GM12878 (cell line): ENCODE measurements at regions not wholly inside any gene's neighbourhood (a gene's known extent, or its start where the extent isn't known, plus 50 kb on each side); places are given as distances from the start of the nearest gene placed in this dataset.

ENCODE experiments used
- ATAC-seq: fragments of 200-7000 bp; cut with Tn5 transposase; 3 replicates; pipeline ENCODE4 v1.9.1; 2020; ENCODE audit warnings: mild to moderate bottlenecking, moderate library complexity
- BruUV-seq: library from RNA; stranded (reverse); fragments of 400-500 nt; replicated peaks from 2 replicates; lab custom pipeline; 2021; lab: Mats Ljungman, UMichigan
- CTCF ChIA-PET: fragments of 300-600 bp; sonication (Branson Sonifier 250); formaldehyde crosslinking; extraction: SDS; loops from one replicate; lab custom pipeline; 2021; ENCODE audit warnings: inconsistent platforms; lab: Yijun Ruan, JAX
- POLR2A ChIA-PET: fragments of 350-600 bp; formaldehyde crosslinking; extraction: SDS; loops from one replicate; lab custom pipeline; 2021; ENCODE audit warnings: inconsistent platforms; lab: Charles Lee
- RAD21 ChIA-PET: fragments of 300-600 bp; sonication (Branson Sonifier 250); formaldehyde crosslinking; loops from one replicate; lab custom pipeline; 2023; ENCODE audit warnings: antibody characterized with exemption; ENCODE audit not compliant: unreplicated experiment; lab: Charles Lee
- SMC1A ChIA-PET: fragments of 300-600 bp; sonication (Branson Sonifier 250); formaldehyde crosslinking; loops from one replicate; lab custom pipeline; 2023; ENCODE audit not compliant: unreplicated experiment, uncharacterized antibody; lab: Charles Lee
- DNase-seq: peaks from one replicate; pipeline ENCODE4 v3.0.0-alpha.2; 2011; ENCODE audit warnings: low read depth, low spot score
- FAIRE-seq: peaks from 3 replicates; lab custom pipeline; 2011; peaks lifted over from hg19 to GRCh38; lab: Jason Lieb, UNC
- H2AFZ ChIP-seq: 2 replicates; pipeline ENCODE4 v1.6.0; 2011; ENCODE audit warnings: low read depth, low read length, control low read depth; ENCODE audit not compliant: control insufficient read depth
- H3K27ac ChIP-seq: 2 replicates; pipeline ENCODE4 v1.5.1; 2011; ENCODE audit warnings: control low read depth; ENCODE audit not compliant: control insufficient read depth, insufficient read depth
- H3K27me3 ChIP-seq, 2 experiments: replicated peaks in 1 of 2; 2 replicates each; pipeline versions ENCODE4 v1.6.0 to v1.6.1; 2011; ENCODE audit warnings: low read length in 1 of 2; ENCODE audit not compliant: control insufficient read depth in 2 of 2, insufficient read depth in 2 of 2
- H3K36me3 ChIP-seq, 2 experiments: 2 replicates each; pipeline ENCODE4 v1.5.1; 2011; ENCODE audit warnings: low read length in 1 of 2; ENCODE audit not compliant: control insufficient read depth in 2 of 2, insufficient read depth in 2 of 2
- H3K4me1 ChIP-seq: 2 replicates; pipeline ENCODE4 v1.6.1; 2011; ENCODE audit warnings: mild to moderate bottlenecking, low read length, moderate library complexity, mixed read lengths; ENCODE audit not compliant: control insufficient read depth, insufficient read depth
- H3K4me2 ChIP-seq: 2 replicates; pipeline ENCODE4 v1.6.0; 2011; ENCODE audit warnings: control low read depth; ENCODE audit not compliant: control insufficient read depth, insufficient read depth
- H3K4me3 ChIP-seq: fragments of 200-600 bp; sonication (generic); 2 replicates; pipeline ENCODE4 v1.5.1; 2016
- H3K79me2 ChIP-seq: 2 replicates; pipeline ENCODE4 v1.6.0; 2011; ENCODE audit warnings: low read length; ENCODE audit not compliant: control insufficient read depth, insufficient read depth
- H3K9ac ChIP-seq: 2 replicates; pipeline ENCODE4 v1.8.0; 2011; ENCODE audit warnings: low read length, control low read depth, mixed read lengths; ENCODE audit not compliant: control insufficient read depth, insufficient read depth
- H3K9me3 ChIP-seq: replicated peaks from 3 replicates; pipeline ENCODE4 v1.5.1; 2011; ENCODE audit warnings: mild to moderate bottlenecking, low read length; ENCODE audit not compliant: control insufficient read depth, insufficient read depth
- H4K20me1 ChIP-seq: 2 replicates; pipeline ENCODE4 v1.6.0; 2011; ENCODE audit not compliant: control insufficient read depth, insufficient read depth
- ATF3 ChIP-seq: IDR thresholded peaks from 2 replicates; pipeline ENCODE4 v1.6.1; 2011; ENCODE audit warnings: low read depth, mild to moderate bottlenecking, low read length, moderate library complexity, borderline replicate concordance; ENCODE audit errors: extremely low read depth
- CREM ChIP-seq: IDR thresholded peaks from 2 replicates; pipeline ENCODE4 v1.6.1; 2014; ENCODE audit warnings: antibody characterized with exemption, low read depth
- ELK1 ChIP-seq: IDR thresholded peaks from 2 replicates; pipeline ENCODE4 v1.6.1; 2012; ENCODE audit warnings: low read depth, low read length, improper control_type of control experiment
- FOS ChIP-seq: IDR thresholded peaks from 3 replicates; pipeline ENCODE4 v1.6.1; 2011; ENCODE audit warnings: borderline replicate concordance; ENCODE audit not compliant: insufficient read length; ENCODE audit errors: extremely low read depth
- FOXM1 ChIP-seq: IDR thresholded peaks from 2 replicates; pipeline ENCODE4 v1.6.1; 2012; ENCODE audit warnings: low read depth, mild to moderate bottlenecking, inconsistent platforms, low read length, moderate library complexity
- GATAD2B ChIP-seq: fragments of 450-650 bp; conservative IDR thresholded peaks from 2 replicates; pipeline ENCODE4 v1.6.1; 2017; ENCODE audit warnings: low read depth, mild to moderate bottlenecking, moderate library complexity
- IRF5 ChIP-seq: fragments of 450-650 bp; IDR thresholded peaks from 2 replicates; pipeline ENCODE4 v1.6.1; 2017; ENCODE audit warnings: borderline replicate concordance
- JUND ChIP-seq: IDR thresholded peaks from 2 replicates; pipeline ENCODE4 v1.6.1; 2012; ENCODE audit warnings: low read depth, mild to moderate bottlenecking, low read length, improper control_type of control experiment, moderate library complexity
- MAX ChIP-seq: IDR thresholded peaks from 2 replicates; pipeline ENCODE4 v1.6.1; 2012; ENCODE audit warnings: low read depth, low read length, improper control_type of control experiment
- MEF2A ChIP-seq: IDR thresholded peaks from 2 replicates; pipeline ENCODE4 v1.6.1; 2011; ENCODE audit warnings: low read depth, mild to moderate bottlenecking, low read length, moderate library complexity; ENCODE audit not compliant: insufficient read depth
- NFYA ChIP-seq: IDR thresholded peaks from 2 replicates; pipeline ENCODE4 v1.6.1; 2011; ENCODE audit warnings: low read depth, mild to moderate bottlenecking, low read length, improper control_type of control experiment, borderline replicate concordance
- POU2F2 ChIP-seq: IDR thresholded peaks from 3 replicates; pipeline ENCODE4 v1.6.1; 2011; ENCODE audit warnings: low read depth, mild to moderate bottlenecking, low read length, borderline replicate concordance
- RB1 ChIP-seq: fragments of 450-650 bp; formaldehyde crosslinking; IDR thresholded peaks from 2 replicates; pipeline ENCODE4 v1.6.1; 2017; ENCODE audit warnings: mild to moderate bottlenecking, borderline replicate concordance
- SPI1 ChIP-seq: IDR thresholded peaks from 2 replicates; pipeline ENCODE4 v1.6.1; 2011; ENCODE audit warnings: low read depth, mild to moderate bottlenecking, low read length, moderate library complexity, borderline replicate concordance; ENCODE audit not compliant: insufficient read depth
- WGBS: methylation state at CpG from one replicate; pipeline ENCODE4 v1.1.6; 2016; ENCODE audit warnings: low lambda C conversion rate; ENCODE audit not compliant: insufficient replicate concordance, insufficient coverage; ENCODE audit errors: missing lambda C conversion rate; 5-methylcytosine and 5-hydroxymethylcytosine counted together
- in situ Hi-C: fragments of 300-500 bp; cut with MboI; formaldehyde crosslinking; loops from 9 replicates; pipeline ENCODE4 v1.14.3; 2018; ENCODE audit warnings: mixed read lengths
- intact Hi-C: fragments of 100-400 bp; cut with micrococcal nuclease; formaldehyde crosslinking; loops from one replicate; pipeline ENCODE4 v1.14.2; 2022; ENCODE audit not compliant: unreplicated experiment

- SMC1A ChIA-PET, result no interaction called here
- no peak overlapping the region for H3K4me2 ChIP-seq
- no peak for TF ChIP-seq NFYA
- no peak for TF ChIP-seq MEF2A
- TF ChIP-seq MAX, result no peak
- no peak for TF ChIP-seq GATAD2B
- TF ChIP-seq CREM, result no peak
- no peak for TF ChIP-seq ATF3
- no peak for DNase-seq
- H4K20me1 ChIP-seq, result no peaks in the 10 kb centered on the region
- no peaks in the 10 kb centered on the region for H3K79me2 ChIP-seq
- no peaks in the 10 kb centered on the region for H3K27me3 ChIP-seq
- no TSS peak for BruUV-seq
- POLR2A ChIA-PET, result no interaction called here
- CTCF ChIA-PET, result no interaction called here
- H3K4me3 ChIP-seq, result no peak overlapping the region
- H3K4me1 ChIP-seq, result no peaks in the 10 kb centered on the region; the same call in 1 of the 2 replicates
- H3K9me3 ChIP-seq, result no peaks in the 10 kb centered on the region; the same call in 2 of the 3 replicates
- intact Hi-C loops, result no loop called here
- H3K36me3 ChIP-seq, result no peaks in the 10 kb centered on the region
- FAIRE-seq, result no peak
- no peak for ATAC-seq
- in situ Hi-C loops, result no loop called here
- no peak overlapping the region for H2AFZ ChIP-seq
- no peak overlapping the region for H3K27ac ChIP-seq
- 0% methylated on average over 2 of the region's 2 CpGs for whole genome bisulfite sequencing
- RAD21 ChIA-PET, result no interaction called here
- no peak overlapping the region for H3K9ac ChIP-seq
These were observed 364.3 kb upstream of the DDHD1 start for GRCh38 chr14:53517270-53517960.

GRCh38 chr14:53516261-53516774 lies 363.2 kb upstream of the DDHD1 start:
- Histone ChIP-seq H3K79me2 (no peaks in the 10 kb centered on the region), H3K9me3 (no peaks in the 10 kb centered on the region), H3K4me3 (no peak overlapping the region), H3K4me2 (no peak overlapping the region), H3K36me3 (no peaks in the 10 kb centered on the region), H3K27ac (no peak overlapping the region), H3K4me1 (no peaks in the 10 kb centered on the region; the same call in 1 of the 2 replicates), H3K27me3 (no peaks in the 10 kb centered on the region), H3K9ac (no peak overlapping the region), H4K20me1 (no peaks in the 10 kb centered on the region), H2AFZ (no peak overlapping the region)
- CTCF ChIA-PET, result no interaction called here
- intact Hi-C loops, result no loop called here
- POLR2A ChIA-PET, result no interaction called here
- no peak for DNase-seq
- 15% methylated on average over 2 of the region's 2 CpGs for WGBS
- SMC1A ChIA-PET, result no interaction called here
- in situ Hi-C loops, result no loop called here
- FAIRE-seq, result no peak
- RAD21 ChIA-PET, result no interaction called here
- no TSS peak for BruUV-seq
- ATAC-seq, result no peak
- TF ChIP-seq FOS, result no peak
- TF ChIP-seq RB1, result no peak
- TF ChIP-seq SPI1, result no peak
- TF ChIP-seq IRF5, result no peak
- TF ChIP-seq ELK1, result no peak
- TF ChIP-seq POU2F2, result no peak
- no peak for TF ChIP-seq JUND
- TF ChIP-seq FOXM1, result no peak
